HG03565 (cell line): ENCODE measurements at regions not wholly inside any gene's neighbourhood (a gene's known extent, or its start where the extent isn't known, plus 50 kb on each side); places are given as distances from the start of the nearest gene placed in this dataset.
"Not testable (repeated sequence)": the region's sequence is repeated elsewhere in the genome, so short reads cannot be mapped to it uniquely, and the experiment has no call there.

ENCODE experiments used
- ATAC-seq: cut with Tn5 transposase; IDR thresholded peaks from one replicate; pipeline ENCODE4 v1.9.1; 2021; ENCODE audit warnings: mild to moderate bottlenecking, moderate library complexity; ENCODE audit not compliant: unreplicated experiment

DNA sequence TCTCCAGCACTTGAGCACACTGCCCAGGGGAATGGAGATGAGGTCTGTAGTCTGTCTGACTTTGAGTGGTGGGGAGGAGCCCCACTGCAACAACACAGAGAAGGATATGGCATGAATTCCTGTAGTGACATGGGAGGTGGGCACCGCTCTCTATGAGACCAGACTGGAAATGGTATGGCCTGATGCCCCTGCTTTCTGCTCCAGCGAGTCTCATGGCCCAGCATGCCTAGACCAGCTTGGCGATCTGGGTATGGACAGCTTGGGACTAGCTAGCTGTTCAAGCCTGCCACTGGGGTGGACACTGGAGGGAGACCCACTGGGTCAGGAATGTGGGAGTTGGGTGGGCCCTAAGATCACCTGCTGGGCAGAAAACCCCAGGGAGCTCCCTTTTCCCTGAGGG is 477.8 kb upstream of the SEL1L start:
- ATAC-seq = no peak

DNA sequence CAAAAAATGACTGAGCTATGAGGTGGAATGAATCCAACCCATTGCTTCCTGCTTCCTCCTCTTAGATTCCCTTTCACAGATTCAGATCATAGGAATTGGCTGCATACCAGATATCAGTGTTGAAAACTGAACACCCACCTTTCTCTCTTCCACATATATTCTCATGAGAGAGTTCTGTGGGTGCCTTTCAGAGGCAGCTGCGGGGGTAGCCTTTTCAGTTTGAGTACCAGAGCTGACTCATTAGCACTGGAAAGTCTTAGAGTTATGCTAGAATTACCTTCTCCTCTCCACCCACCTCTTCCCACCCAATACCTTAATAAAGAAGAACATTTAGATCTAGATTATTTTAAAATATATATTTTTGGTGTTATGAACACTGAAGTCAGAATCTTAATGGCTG is 495.4 kb upstream of the SEL1L start:
- no peak for ATAC-seq

- no peak for ATAC-seq
Observed at GRCh38 chr14:82035397-82035796, 501.7 kb upstream of the SEL1L start.

- ATAC-seq = not testable (repeated sequence)
Observed at GRCh38 chr14:82038066-82038465, 504.4 kb upstream of the SEL1L start.

DNA sequence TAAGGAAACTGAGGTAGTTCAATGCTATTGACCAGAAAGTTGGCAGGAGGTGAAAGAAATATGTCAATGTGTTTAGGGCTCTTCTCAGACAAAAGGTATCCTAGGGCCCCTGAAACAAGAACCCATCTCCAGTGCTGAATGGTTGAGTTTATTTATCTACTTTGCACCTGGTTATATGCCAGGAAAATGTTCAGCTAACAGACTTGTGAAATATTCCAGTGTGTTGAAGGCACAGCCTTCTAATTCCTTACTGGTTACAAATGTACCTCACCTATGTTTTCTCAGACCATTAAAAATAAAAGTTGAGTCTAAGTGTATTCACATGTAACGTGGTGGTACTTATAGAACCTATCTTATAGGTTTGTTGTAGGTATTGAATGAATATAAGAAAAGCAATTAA is 511.7 kb upstream of the SEL1L start:
- no peak for ATAC-seq

DNA sequence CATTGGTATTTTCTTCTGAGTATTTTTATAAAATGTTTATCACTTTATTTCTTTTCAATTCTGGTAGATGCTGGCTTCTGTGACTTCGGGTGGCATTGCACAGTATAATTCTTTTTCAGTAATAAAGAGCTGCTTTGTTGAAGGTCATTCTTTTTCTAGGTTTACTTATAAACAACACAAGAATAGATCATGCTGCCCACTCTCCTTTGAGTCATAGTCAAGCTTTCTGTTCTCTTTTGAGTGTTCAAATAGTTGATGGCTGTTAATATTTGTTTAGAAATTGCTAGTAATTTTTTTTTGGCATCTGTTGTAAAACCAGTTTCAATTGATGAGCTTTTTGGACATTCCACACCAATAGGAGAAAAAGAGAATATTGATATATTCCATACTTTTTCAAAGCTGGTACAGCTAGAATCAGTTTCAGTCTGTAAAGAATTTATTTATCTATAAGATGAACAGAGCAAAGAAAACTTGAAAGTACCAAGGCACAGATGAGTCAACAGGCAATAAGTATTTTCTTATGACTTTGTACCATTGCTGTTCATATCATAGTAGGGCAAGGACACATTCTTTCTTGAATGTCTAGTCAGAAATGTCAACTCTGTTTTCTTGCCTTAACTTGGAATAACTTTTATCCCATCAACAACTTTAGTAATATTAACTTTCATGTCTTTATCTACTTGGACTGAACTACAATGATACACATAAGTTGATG is 513.0 kb upstream of the SEL1L start:
- peak; percentile 63 for ATAC-seq

DNA sequence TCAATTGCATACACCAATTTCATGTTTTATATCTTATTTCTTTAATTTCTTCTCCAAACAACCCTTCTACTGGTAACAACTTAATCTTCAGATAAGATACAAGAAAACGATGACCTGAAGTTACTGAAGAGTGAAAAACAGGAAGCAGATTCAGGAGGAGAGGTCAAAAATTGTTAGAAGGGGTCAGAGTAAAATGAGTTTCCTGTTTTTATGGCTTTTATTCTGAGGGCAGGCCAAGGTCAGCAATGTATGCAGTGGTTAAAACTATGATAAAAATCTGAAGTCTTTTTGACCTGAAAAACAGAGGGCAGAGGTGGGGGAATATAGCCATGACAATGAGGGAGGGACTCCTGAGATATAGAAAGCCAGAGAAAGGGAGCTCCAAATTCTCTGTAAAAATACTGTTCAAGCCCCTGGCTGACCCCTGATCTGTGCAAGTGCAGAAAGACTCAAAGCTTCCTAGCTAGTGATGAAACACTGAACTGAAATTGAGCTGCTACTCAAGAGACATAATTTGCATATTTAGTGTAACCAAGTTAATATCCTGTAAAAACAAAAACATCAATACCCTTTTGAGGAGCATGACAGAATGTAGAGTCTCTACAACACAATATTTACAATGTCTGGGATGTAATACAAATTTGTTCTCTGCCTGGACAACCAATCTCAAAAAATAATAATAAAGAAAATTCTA is 514.3 kb upstream of the SEL1L start:
- no peak for ATAC-seq

GRCh38 chr14:82052778-82053177 is 519.1 kb upstream of the SEL1L start:
- ATAC-seq = no peak

- no peak for ATAC-seq
Observed at GRCh38 chr14:82055515-82056115, 522.0 kb upstream of the SEL1L start.

DNA sequence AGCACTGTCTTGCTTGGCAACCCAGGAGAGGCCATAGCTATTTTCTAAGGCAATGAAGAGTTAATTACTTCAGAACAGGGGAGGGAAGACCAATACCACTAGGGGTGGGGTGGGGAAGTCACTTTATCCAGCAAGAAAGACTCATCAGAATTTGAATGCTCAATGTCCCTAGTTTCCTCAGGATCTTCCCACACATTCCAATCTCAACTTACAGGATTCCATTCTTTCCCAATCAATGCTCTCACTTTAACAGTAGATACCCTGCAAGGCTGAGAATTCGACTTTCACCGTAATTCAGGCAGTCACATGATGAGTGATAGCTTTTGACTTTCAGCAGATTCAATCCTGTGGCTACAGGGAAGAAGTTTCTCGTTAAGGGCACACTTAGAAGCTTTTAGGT is 526.6 kb upstream of the SEL1L start:
- ATAC-seq = no peak

- no peak for ATAC-seq
Observed at GRCh38 chr14:82067221-82067875, 533.7 kb upstream of the SEL1L start.

DNA sequence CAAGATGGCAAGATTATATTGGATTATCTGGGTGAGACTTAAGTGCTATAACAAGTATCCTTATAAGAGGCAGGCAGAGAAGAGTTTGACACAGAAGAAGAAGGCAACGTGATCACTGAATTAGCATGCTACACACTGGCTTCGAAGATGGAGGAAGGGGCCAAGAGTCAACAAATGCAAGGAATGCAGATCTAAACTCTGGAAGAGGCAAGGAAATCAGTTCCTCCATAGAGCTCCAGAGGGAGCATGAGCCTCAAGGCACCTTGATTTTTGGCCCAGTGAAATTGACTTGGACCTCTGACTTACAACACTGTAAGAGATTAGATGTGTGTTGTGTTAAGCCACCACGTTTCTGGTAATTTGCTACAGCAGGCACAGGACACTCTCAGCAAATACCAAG is 536.4 kb upstream of the SEL1L start:
- ATAC-seq = no peak

- ATAC-seq = no peak
Observed at GRCh38 chr14:82070753-82071152, 537.1 kb upstream of the SEL1L start.

DNA sequence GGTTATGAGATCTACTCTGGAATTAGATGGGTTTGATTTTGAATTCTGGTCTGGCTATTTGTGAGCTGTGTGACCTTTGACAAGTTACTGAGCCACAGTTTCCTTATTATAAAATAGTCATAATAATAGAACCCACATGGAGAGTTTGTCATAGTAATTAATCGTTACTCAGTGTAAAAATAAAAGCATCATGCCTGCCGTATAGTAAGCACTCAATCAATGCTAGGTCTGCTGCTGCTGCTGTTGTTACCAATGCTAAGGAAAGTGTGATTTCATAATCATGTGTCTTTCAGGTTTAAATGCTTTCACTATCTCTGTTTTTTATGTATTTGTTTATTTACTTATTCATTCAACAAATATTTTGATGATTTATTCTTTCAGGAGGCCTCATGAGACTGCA is 539.9 kb upstream of the SEL1L start:
- ATAC-seq = no peak

GRCh38 chr14:82075566-82075965 is 541.9 kb upstream of the SEL1L start:
- ATAC-seq = no peak

DNA sequence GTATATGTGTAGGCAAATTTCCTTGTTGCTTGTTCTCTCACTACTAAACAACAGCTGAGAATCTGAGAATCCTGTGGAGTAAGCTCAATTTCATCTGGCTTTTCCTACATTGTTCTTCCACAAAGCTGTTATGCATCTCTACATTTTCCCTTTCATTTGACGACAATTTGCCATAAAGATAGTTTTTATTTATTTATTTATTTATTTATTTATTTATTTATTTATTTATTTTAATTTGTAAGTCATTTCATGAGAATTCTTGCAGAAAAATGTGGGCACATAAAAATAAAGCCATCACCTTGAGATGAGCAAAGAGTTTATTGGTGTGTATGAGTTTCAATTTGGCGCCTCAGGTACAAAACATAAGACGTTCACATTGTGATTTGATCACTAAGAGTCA is 545.9 kb upstream of the SEL1L start:
- no peak for ATAC-seq

GRCh38 chr14:82080370-82080769 is 546.7 kb upstream of the SEL1L start:
- no peak for ATAC-seq

- ATAC-seq = no peak
Observed at GRCh38 chr14:82084813-82085212, 551.2 kb upstream of the SEL1L start.

DNA sequence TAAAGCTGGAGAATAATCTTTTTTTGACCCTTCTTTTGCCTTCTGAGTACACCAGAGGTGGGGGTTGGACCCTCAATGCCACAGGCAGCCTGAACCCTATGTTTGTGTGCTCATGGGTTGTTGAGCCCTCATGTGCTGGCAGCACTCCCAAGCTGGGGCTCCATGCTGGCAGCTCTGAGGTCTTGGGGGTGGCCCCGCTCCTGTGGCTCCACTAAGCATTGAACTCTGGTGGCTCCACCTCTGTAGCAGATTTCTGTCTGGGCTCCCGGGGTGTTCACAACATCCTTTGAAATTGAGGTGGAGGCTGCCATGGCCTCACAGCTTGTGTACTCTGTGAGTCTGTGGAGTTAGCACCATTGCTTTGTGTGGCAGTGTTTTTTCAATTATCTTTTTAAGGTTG is 557.4 kb upstream of the SEL1L start:
- ATAC-seq = no peak

- no peak for ATAC-seq
Observed at GRCh38 chr14:82094829-82095345, 561.2 kb upstream of the SEL1L start.

GRCh38 chr14:82104013-82104412 is 570.4 kb upstream of the SEL1L start:
- ATAC-seq = no peak
